Activated naive CD4-positive, alpha-beta T cell treated with anti-CD3 and anti-CD28 coated beads, Interleukin-2, amount 50 U/mL, for 16 hours (primary cell): ENCODE measurements at regions not wholly inside any gene's neighbourhood (a gene's known extent, or its start where the extent isn't known, plus 50 kb on each side); places are given as distances from the start of the nearest gene placed in this dataset.

Experiments used
- DNase-seq: peaks from one replicate; pipeline ENCODE4 v3.0.0-alpha.2; 2020

GRCh38 chr10:130751106-130751840 lies 560.2 kb downstream of the TCERG1L start:
- no peak for DNase-seq

- DNase-seq: no peak
These were observed 559.7 kb downstream of the TCERG1L start for GRCh38 chr10:130751851-130752250.

- no peak for DNase-seq
These were observed 554.9 kb downstream of the TCERG1L start for GRCh38 chr10:130756651-130757050.

GRCh38 chr10:130757271-130757670 lies 554.2 kb downstream of the TCERG1L start:
- DNase-seq: no peak

- no peak for DNase-seq
These were observed 553.6 kb downstream of the TCERG1L start for GRCh38 chr10:130757821-130758489.

- no peak for DNase-seq
These were observed 553.0 kb downstream of the TCERG1L start for GRCh38 chr10:130758529-130758928.

GRCh38 chr10:130761032-130761575 lies 550.4 kb downstream of the TCERG1L start:
- no peak for DNase-seq

GRCh38 chr10:130761788-130762301 lies 549.7 kb downstream of the TCERG1L start:
- DNase-seq: no peak

GRCh38 chr10:130762491-130762890 lies 549.0 kb downstream of the TCERG1L start:
- DNase-seq: no peak

GRCh38 chr10:130763071-130763470 lies 548.5 kb downstream of the TCERG1L start:
- DNase-seq: no peak

- DNase-seq: no peak
These were observed 548.0 kb downstream of the TCERG1L start for GRCh38 chr10:130763491-130763890.

GRCh38 chr10:130764651-130765050 lies 546.9 kb downstream of the TCERG1L start:
- DNase-seq: no peak

- no peak for DNase-seq
These were observed 545.5 kb downstream of the TCERG1L start for GRCh38 chr10:130766071-130766470.

- no peak for DNase-seq
These were observed 544.3 kb downstream of the TCERG1L start for GRCh38 chr10:130767116-130767730.

- no peak for DNase-seq
These were observed 542.1 kb downstream of the TCERG1L start for GRCh38 chr10:130769146-130770017.

GRCh38 chr10:130770018-130770630 lies 541.4 kb downstream of the TCERG1L start:
- DNase-seq: no peak

GRCh38 chr10:130771491-130771946 lies 540.0 kb downstream of the TCERG1L start:
- DNase-seq: no peak

GRCh38 chr10:130772056-130772455 lies 539.5 kb downstream of the TCERG1L start:
- DNase-seq: no peak

GRCh38 chr10:130772676-130773075 lies 538.8 kb downstream of the TCERG1L start:
- no peak for DNase-seq

GRCh38 chr10:130773941-130774340 lies 537.6 kb downstream of the TCERG1L start:
- no peak for DNase-seq

- no peak for DNase-seq
These were observed 536.6 kb downstream of the TCERG1L start for GRCh38 chr10:130774871-130775270.

GRCh38 chr10:130775311-130775710 lies 536.2 kb downstream of the TCERG1L start:
- no peak for DNase-seq
